GM21423 (cell line): ENCODE measurements at regions not wholly inside any gene's neighbourhood (a gene's known extent, or its start where the extent isn't known, plus 50 kb on each side); places are given as distances from the start of the nearest gene placed in this dataset.

Experiments used
- ATAC-seq: cut with Tn5 transposase; IDR thresholded peaks from one replicate; pipeline ENCODE4 v1.9.1; 2021; ENCODE audit warnings: mild to moderate bottlenecking, moderate library complexity; ENCODE audit not compliant: unreplicated experiment

DNA sequence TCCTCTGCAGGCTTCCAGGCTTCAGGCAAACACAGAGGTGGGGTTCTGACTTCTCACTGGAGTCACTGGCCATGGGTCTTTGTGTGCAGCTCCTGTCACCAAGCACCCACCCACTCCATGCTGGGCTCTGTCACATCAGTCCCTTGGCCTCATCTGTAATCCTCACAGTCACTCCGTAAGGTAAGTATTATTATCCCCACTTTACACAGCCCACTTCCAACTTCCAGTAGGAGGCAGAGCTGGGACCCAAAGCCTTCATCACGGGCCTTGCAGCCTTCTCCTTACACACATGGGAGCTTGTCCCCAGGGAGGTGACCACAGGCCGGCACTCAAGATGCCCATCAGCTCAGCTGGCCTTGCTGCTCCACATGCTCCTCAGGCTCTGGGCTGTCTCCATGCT is 266.7 kb upstream of the B3GAT1 start:
- no peak for ATAC-seq

GRCh38 chr11:134677891-134678551 is 266.0 kb upstream of the B3GAT1 start:
- ATAC-seq = no peak

GRCh38 chr11:134677397-134677822 is 265.4 kb upstream of the B3GAT1 start:
- no peak for ATAC-seq

DNA sequence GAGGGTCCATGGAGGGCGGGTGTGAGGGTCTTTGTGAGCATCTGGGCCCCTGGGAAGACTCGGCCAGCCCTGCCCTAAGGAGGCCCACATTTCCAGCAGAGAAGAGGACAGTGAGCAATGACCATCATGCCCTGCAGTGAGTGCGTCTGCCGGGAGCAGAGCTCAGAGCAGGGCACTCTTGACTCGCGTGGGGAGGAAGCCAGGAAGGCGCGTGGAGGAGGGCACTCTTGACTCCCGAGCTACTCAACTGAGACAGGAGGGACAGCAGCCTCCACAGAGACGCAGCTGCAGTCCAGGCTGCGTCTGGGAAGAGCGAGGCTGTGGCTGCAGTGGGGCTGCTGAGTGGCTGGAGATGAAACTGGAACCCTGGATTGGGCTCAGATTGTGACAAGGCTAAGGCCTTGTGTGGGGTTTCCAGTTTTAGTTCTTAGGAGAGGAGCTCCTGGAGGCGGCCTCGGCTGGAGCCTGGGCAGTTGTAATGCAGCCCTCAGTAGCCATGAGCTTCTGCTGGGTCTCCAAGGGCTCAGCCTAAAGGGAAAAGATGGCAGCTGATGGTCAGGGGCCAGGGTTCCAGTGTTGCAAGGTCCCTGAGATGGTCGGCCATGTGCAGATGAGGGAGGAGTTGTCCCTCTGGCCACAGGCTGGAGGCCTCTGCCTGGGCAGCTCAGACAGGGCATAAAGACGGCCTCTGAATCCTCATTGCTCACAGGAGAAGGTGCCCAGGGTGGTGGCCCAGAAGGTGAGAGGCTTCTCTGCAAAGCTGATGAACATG is 264.7 kb upstream of the B3GAT1 start:
- ATAC-seq = no peak

GRCh38 chr11:134675983-134676382 is 263.9 kb upstream of the B3GAT1 start:
- no peak for ATAC-seq

- ATAC-seq = no peak
These were observed 262.9 kb upstream of the B3GAT1 start for GRCh38 chr11:134674974-134675373.

DNA sequence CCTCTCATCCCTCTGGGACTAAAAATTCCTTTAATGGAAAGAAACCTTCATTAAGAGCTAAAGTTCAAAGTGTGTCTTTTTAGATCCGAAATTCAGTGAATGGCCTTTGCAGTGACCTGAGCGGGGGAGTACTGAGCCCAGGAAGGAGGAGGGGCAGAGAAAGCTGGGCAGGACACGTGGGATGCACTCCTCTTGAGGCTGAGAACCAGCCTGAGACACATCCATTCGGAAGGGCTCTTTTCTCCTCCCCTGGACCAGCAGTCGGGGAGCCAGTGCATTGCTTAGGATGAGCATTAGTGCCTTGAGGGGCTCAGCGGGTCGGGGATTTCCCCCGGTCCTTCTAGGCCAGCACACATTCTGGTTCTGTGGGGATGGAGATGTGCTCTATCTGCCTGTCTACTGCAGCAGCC is 258.9 kb upstream of the B3GAT1 start:
- ATAC-seq = no peak

GRCh38 chr11:134670247-134670782 is 258.3 kb upstream of the B3GAT1 start:
- no peak for ATAC-seq

DNA sequence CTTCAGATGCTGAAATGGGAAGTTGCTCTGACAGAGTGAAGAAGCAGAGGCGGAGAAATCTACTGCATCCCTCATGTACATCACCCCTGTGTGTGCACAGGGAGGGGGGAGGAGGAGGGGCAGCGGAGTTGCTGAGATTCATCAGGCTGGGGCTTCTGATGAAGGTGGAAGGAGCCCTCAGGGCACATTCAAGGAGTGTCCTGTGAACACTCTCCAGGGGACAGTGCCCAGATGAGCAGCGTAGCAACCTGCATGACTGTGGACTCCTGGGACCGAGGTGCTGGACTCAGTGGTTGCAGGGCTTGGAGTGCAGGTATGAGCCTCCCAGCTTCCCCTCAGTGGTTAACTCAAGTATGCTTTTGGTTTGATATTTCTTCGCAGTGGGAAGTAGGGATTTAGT is 257.8 kb upstream of the B3GAT1 start:
- ATAC-seq = no peak

DNA sequence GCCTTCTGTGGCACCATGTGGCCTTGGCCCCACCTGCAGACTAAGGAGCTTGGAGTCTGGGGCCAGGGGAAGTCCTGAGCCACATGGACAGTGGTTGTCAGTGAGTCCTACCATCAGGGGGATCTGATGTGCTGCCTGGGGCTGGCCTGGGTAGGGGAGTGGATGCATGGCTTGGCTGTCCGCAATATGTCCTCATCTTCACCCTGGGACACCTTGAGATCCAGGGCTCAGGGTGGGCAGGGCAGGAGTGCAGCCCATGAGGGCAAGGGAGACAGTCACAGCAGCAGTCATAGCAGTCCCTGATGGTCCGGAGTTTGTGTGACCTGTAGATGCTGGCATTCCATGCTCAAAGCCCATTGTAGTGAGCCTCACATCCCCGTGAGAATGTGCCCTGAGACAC is 256.8 kb upstream of the B3GAT1 start:
- no peak for ATAC-seq

DNA sequence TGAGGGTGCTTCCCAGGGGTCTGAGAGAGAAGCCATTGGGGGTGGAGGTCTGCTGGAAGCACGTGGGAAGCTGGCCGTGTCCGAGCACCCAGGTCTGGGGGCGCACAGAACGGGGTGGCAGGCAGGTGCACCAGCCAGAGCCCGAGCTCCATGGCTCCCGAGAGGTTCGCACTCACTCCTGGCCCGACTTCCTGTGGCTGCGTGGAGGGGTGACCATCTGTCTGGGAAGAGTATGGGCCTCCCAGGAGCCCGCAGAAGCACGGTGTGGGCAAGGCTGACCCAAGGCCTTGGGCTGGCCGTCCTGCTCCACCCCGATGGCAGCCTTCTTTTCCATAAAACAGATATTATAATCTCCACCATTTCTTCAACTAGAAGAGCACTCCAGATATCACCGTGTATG is 256.0 kb upstream of the B3GAT1 start:
- ATAC-seq = no peak

GRCh38 chr11:134667505-134667904 is 255.5 kb upstream of the B3GAT1 start:
- no peak for ATAC-seq

DNA sequence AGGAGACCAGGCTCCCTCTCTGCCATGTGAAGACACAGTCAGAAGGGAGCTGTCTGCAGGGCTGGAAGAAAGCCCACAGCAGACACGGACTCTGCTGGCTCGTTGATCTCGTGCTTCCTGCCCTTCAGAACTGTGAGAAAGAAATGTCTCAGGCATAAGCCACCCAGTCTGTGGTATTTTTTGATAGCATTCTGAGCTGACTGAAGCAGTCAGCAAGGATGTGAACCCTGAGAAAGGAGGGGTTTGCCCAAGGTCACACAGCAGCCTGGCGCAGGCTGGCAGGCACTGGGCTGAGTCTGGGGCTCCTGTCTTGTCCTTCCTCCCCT is 255.1 kb upstream of the B3GAT1 start:
- ATAC-seq = no peak

DNA sequence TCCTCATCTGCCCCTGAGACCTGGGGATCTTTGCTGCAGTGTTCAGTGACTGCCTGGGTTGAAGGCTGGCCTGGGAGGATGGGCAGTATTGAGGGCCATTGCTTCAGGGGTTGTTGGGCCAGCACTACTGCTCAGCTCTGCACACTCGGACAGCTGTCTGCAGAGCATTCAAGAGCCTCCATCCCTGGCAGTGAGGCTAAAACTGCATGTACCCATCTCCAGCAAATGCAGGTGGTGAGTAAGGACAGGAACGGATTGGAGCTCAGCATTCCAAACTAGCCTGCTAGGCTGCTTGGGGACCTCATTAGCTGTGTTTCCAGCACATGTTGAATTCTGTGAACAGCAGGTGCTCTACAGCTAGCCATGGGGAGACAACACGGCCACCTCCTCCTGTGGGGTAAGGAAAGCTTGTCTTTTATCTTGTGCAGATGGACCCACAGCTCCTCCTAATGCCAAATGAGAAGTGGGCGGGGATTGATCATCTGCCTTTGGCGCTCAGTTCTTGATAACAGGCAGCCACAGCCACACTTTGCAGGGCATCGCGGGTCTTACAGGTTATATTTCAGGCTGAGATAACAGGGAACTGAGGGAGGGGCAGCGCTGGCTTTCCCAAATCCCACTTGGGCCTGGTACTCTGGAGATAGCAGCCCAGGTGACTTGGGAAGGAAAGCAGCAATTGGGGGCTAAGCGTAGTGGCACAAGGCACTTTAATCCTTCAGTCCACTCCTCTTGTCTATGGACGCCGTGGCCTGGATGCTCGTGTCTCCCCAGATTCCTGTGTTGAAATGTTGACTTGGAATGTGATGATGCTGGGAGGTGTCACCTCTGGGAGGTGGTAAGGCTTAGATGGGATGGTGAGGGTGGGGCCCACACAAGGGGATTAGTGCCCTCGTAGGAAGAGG is 254.5 kb upstream of the B3GAT1 start:
- ATAC-seq = no peak

DNA sequence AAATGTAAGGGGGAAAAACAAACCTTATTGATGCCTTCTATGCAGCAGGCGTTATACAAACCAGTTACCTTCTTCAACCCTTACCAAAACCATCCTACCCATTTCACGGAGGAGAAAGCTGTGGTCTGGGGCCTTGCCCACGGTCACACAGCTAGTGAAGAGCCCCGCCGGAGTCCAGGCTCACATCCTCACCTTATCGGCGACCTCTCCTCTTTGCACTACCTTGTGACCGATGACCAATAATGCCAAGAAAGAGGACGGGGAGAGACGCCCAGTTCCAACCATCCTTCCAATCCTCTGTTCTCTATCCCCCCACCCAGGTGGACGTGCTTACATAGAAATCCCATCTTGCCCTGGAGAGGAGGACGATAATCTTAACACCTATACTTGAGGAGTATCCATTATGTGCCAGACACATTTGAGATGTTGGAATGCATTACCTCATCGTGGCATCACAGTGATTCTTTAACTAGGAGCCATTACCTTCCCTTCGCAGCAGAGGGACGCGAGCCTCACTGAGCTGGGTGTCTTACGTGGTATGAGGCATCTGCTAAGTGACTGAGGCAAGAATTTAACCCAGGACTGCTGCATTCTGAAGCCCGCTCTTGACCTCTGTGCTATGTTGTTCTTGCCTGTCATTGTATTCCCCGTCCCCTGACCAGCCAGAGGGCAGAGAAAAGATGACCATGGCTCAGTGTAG is 253.7 kb upstream of the B3GAT1 start:
- ATAC-seq = no peak

DNA sequence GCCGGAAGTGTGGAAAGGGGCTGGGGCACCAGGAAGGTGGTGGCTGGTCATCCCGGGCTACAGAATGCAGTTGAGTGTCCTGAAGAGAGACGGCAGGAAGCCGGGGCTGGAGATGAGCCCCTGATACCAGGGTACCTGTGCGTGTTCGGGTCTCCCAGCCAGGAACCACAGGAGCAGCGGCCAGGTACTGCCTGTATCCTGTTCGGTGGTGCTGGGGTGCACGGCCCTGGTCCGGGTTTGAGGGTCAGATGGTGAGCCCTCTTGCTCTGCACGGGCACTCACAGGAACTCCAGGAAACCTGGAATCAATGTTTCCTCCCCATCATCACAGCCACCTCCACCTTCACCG is 253.1 kb upstream of the B3GAT1 start:
- no peak for ATAC-seq

DNA sequence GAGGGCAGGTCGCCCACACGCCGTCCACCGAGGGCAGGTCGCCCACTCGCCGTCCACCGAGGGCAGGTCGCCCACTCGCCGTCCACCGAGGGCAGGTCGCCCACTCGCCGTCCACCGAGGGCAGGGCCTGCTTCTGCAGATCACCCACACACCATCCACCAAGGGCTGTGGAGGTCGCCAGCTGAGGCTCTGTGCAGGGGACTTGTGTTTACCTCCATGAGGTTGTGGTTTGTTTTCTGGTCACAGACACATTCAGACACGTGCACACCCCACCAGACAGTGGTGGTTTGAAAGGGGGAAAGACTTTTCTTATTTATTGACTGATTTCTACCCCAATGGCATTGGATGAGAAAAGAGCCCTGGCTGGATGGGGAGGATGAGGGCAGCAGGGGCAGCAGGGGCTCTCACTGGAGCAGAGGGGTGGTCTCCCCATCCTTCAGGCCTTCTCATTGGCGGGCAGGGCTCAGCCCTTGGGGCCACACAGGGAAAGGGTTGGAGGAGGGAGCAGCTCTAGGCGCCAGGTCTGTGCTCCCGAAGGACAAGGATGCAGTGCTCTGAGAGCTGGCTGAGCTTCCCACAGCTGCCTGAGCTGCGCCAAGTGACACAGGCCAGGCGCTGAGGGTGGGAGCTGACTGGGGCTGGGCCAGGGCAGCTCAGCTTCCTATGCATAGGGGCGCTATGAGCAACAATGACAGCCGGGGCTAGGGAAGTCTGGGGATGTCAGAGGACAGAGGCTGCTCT is 252.6 kb upstream of the B3GAT1 start:
- no peak for ATAC-seq

DNA sequence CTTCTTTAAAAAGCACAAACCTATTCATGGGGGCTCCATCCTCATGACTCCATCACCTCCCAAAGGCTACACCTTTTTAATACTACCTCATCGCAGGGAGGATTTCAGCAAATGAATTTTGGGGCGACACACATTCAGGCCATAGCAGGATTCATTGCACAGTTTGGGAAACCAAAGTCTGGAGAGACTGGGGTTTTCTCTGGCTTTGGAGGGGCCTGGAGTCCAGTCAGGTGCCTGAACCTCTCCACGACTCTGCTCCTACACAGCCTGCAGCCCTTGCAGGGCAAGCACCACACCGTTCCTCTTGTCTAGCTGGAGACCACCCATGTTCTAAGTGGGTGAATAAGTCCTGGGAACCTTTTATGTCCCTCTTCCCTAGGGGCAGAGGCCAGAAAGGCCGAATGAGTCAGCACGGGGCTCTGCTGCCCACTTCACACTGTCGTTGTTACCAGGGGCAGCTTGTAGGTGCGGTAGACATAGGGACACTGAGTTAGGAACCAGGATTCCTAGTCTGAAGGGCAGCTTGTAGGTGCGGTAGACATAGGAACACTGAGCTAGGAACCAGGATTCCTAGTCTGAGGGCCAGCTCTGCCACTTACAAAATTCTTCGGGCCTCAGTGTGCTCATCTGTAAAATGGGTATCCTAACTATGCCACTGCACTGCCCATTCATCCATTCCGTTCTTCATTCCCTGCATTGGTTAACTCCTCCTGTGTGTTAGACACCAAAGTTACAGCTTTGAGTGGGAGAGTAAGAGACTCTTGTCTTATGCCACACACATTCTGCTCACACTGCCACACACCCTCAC is 251.7 kb upstream of the B3GAT1 start:
- ATAC-seq = no peak

GRCh38 chr11:134662629-134663360 is 250.8 kb upstream of the B3GAT1 start:
- ATAC-seq = no peak
